GM19240 (cell line): ENCODE measurements at regions not wholly inside any gene's neighbourhood (a gene's known extent, or its start where the extent isn't known, plus 50 kb on each side); places are given as distances from the start of the nearest gene placed in this dataset.
A peak's percentile ranks its signal among the peaks of the same experiment; 100 is the strongest.

ENCODE experiments used
- DNase-seq: peaks from one replicate; pipeline ENCODE4 v3.0.0; 2011; ENCODE audit warnings: low spot score; ENCODE audit not compliant: insufficient read length

GRCh38 chr10:62545160-62546066, 171.2 kb downstream of the ZNF365 start:
- no peak for DNase-seq

- DNase-seq, result no peak
These were observed 174.5 kb downstream of the ZNF365 start for GRCh38 chr10:62548686-62549085.

GRCh38 chr10:62550173-62550572, 176.0 kb downstream of the ZNF365 start:
- no peak for DNase-seq

- DNase-seq, result peak; percentile 29
These were observed 180.5 kb downstream of the ZNF365 start for GRCh38 chr10:62554632-62555199.

- DNase-seq, result no peak
These were observed 185.5 kb downstream of the ZNF365 start for GRCh38 chr10:62559481-62560200.

GRCh38 chr10:62560201-62560819, 186.1 kb downstream of the ZNF365 start:
- DNase-seq, result no peak

GRCh38 chr10:62561151-62561550, 187.0 kb downstream of the ZNF365 start:
- no peak for DNase-seq

- DNase-seq, result no peak
These were observed 187.9 kb downstream of the ZNF365 start for GRCh38 chr10:62562101-62562500.

GRCh38 chr10:62562795-62563194, 188.6 kb downstream of the ZNF365 start:
- no peak for DNase-seq

GRCh38 chr10:62573929-62574328, 199.8 kb downstream of the ZNF365 start:
- no peak for DNase-seq

GRCh38 chr10:62577076-62577475, 202.9 kb downstream of the ZNF365 start:
- DNase-seq, result no peak

- no peak for DNase-seq
These were observed 203.6 kb downstream of the ZNF365 start for GRCh38 chr10:62577666-62578291.

GRCh38 chr10:62578301-62578700, 204.1 kb downstream of the ZNF365 start:
- DNase-seq, result no peak

- DNase-seq, result no peak
These were observed 204.7 kb downstream of the ZNF365 start for GRCh38 chr10:62578916-62579315.

GRCh38 chr10:62580396-62580795, 206.2 kb downstream of the ZNF365 start:
- DNase-seq, result no peak

- DNase-seq, result no peak
These were observed 207.2 kb downstream of the ZNF365 start for GRCh38 chr10:62581351-62581750.

- no peak for DNase-seq
These were observed 208.0 kb downstream of the ZNF365 start for GRCh38 chr10:62582101-62582705.

GRCh38 chr10:62582804-62583208, 208.6 kb downstream of the ZNF365 start:
- no peak for DNase-seq

- no peak for DNase-seq
These were observed 209.9 kb downstream of the ZNF365 start for GRCh38 chr10:62583876-62584615.

GRCh38 chr10:62584731-62585130, 210.6 kb downstream of the ZNF365 start:
- no peak for DNase-seq
